ENCODE measurements at regions not wholly inside any gene's neighbourhood (a gene's known extent, or its start where the extent isn't known, plus 50 kb on each side); places are given as distances from the start of the nearest gene placed in this dataset.
"Not testable (repeated sequence)": the region's sequence is repeated elsewhere in the genome, so short reads cannot be mapped to it uniquely, and the experiment has no call there.

DNA sequence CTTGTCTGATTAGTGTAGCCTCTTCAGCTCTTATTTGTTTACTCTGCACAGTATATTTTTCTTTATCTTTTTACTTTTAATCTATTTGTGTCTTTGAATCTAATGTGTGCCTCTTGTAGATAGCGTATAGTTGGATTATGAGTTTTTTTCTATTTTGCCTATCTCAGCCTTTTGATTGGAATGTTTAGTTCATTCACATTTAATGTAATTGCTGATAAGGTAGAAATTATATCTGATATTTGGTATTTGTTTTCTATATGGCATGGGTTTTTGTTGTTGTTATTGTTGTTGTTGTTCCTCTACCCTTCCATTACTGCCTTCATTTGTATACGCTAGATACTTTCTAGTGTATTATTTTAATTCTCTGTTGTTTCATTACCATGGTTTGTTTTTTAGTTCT is 131.7 kb upstream of the GRIK3 start:
- DNase-seq = no peak

GRCh38 chr1:37167479-37167878 is 133.2 kb upstream of the GRIK3 start:
- DNase-seq = no peak

DNA sequence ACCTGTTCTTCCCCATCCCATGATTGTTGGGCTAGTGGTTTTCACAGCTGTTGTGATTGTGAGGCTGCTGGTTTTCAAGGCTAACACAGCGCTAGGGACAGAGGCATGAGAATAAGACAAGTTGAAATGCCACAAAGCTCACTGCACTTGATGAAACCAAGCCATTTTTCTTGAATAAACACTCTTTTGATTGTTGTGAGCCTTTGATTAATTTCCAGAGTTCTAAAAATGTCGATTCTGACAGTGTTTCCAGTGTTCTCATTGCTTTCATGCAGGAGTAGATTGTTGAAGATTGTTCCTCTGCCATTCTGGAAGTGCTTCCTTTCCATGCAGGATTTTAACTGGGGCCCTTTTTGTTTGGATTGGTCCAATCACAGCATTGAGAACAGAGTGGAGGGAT is 134.9 kb upstream of the GRIK3 start:
- no peak for DNase-seq

GRCh38 chr1:37169743-37170275 is 135.5 kb upstream of the GRIK3 start:
- DNase-seq = no peak

DNA sequence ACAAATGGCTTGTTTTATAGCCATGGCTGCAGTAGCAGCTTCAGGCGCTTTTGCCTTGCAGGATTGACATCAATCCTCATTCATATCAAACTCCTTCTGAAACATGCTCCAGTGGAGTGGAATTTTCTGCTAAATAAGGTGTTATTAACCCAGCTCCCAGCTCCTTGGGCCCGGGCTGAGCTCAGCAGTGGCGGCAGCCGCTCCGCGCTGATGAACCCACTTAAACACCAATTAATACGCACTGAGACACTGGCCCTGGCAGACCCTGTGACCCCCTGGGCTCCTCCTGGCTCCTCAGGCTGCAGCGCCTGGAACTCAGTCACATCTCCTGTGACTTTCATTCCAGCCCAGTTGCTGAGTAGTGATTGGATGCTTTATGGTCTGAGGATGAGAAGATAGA is 137.4 kb upstream of the GRIK3 start:
- DNase-seq = no peak

GRCh38 chr1:37174341-37174740 is 140.0 kb upstream of the GRIK3 start:
- DNase-seq = no peak

DNA sequence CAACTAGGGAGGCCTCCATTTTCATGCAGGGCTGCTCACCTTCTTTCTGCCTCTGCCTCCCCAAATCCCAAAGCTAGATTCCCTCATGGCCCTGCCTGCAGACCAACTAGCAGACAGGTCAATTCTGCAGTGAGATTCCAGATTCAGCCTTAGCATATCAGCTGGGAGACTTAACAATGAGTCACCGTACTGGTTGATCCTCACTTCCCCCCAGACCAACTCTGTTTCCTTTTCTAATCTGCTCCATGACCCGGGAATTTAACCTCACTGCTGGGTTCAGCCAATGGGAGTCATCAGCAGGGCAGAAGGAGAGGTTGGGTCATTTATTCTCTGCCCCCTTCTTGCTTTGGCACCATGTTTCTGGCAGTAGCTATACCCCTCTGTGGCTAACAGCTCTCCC is 140.6 kb upstream of the GRIK3 start:
- no peak for DNase-seq

DNA sequence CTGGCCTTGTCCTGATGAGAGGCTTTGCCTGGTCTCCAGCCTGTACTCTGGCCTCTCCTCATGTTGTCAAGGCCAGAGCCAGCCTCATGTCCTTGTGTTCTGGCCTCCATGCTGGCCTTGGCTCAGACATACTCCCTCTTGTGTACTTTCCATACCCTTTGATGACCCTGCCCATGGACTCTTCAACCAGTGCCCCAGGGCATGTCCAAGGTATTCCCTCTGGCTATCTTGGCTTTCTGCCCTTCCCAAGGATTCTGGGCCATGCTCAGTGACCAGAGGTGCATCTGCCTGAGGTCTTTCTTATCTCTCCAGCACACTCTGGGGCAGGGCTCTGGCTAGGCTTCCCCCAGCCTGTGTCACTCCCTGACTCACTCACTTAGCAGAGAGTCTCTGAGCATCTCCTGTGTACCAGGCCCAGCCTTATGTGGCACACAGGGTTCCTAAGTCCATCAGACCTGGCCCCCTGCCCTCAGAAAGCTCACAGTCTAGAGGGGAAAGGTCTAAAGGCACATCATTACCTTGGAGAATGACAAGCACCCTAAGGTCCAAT is 141.4 kb upstream of the GRIK3 start:
- DNase-seq = no peak

DNA sequence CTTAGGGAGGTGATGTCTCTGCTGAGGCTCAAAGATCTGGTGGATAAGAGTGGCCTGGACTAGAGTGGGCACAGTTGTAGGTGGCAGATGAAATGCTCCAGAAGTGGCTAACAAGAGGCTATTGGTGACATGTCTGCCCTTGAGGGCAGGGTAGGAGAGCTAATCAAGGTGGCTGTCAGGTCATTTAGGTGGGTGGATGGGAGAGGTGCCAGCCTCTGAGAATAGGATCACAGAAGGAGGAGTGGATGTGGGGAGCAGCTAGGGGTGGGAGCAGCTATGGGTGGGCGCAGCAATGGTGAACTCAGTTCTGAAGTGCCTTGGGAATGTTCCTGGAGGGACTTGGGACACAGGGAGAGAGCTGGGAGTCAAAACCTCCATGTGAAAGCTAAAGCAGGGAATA is 142.0 kb upstream of the GRIK3 start:
- no peak for DNase-seq

GRCh38 chr1:37177230-37177864 is 143.0 kb upstream of the GRIK3 start:
- DNase-seq = peak; percentile 1

- no peak for DNase-seq
These were observed 147.1 kb upstream of the GRIK3 start for GRCh38 chr1:37181425-37181824.

GRCh38 chr1:37184789-37185188 is 150.5 kb upstream of the GRIK3 start:
- DNase-seq = no peak

DNA sequence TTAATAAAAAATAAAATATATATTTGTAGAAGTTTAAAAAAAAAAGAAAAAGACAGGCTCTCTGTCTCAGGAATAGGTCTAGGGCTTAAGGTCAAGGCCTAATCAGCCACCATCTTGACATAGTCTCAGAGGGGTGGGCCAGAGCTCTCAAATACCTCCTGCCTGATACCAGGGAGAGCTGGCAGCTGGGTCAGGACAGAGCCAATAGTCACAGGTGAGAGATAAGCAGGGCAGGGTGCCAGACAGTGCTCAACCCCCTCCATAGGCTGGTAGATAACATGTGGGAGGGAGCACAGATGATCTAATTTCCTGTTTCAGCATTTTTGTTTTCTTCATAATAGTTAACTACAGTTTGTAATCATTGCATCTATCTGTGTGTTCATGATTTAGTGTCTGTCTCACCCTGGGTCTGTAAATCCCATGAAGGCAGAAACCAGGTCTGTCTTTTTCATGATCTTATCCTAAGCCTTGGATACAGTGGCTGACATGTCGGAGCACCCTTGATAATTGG is 152.0 kb upstream of the GRIK3 start:
- no peak for DNase-seq

GRCh38 chr1:37189111-37189510 is 154.8 kb upstream of the GRIK3 start:
- DNase-seq = no peak

- no peak for DNase-seq
These were observed 163.1 kb upstream of the GRIK3 start for GRCh38 chr1:37197411-37197810.

GRCh38 chr1:37214305-37214704 is 180.0 kb upstream of the GRIK3 start:
- not testable (repeated sequence) for DNase-seq

- no peak for DNase-seq
These were observed 199.3 kb upstream of the GRIK3 start for GRCh38 chr1:37233606-37234005.

- DNase-seq = no peak
These were observed 200.7 kb upstream of the GRIK3 start for GRCh38 chr1:37234941-37235418.

DNA sequence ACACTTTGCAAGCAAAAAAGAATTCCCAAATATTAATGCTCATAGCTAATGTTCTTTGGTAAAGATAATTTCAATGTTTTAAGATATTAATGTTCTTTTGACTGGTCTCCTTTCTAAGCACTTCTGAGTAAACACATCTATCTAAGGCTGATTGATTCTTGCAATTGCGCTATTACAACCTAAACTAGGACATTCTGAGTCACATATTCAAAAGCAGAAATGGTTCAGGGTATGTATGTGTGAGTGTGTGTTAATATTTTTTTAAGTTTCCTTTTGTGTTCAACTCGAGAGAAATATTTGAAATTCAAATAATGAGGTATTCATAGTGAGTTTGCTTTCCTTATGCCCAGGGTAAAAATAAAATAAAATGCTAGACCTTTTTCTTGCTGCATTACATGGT is 203.6 kb upstream of the GRIK3 start:
- no peak for DNase-seq

GRCh38 chr1:37238364-37239224 is 204.3 kb upstream of the GRIK3 start:
- DNase-seq = no peak

GRCh38 chr1:37239225-37239740 is 205.0 kb upstream of the GRIK3 start:
- no peak for DNase-seq

- no peak for DNase-seq
These were observed 206.6 kb upstream of the GRIK3 start for GRCh38 chr1:37240897-37241296.

- DNase-seq = no peak
These were observed 208.2 kb upstream of the GRIK3 start for GRCh38 chr1:37242501-37242900.
